Tibial artery (tissue), 4 donors: ENCODE measurements at regions not wholly inside any gene's neighbourhood (a gene's known extent, or its start where the extent isn't known, plus 50 kb on each side); places are given as distances from the start of the nearest gene placed in this dataset.

Experiments
- DNase-seq, 2 donors: peaks; one replicate each; pipeline ENCODE4 v3.0.0-alpha.2; 2019
- H3K27ac ChIP-seq, 2 donors: fragments of 200-600 bp; sonication (generic) in 1 of 2; 1 replicate in 1 of 2; 2 replicates in 1 of 2; pipeline ENCODE4 v1.5.1; 2018 to 2019; ENCODE audit warnings: mild to moderate bottlenecking in 1 of 2
- H3K27me3 ChIP-seq, 2 donors: fragments of 200-600 bp; sonication (generic) in 1 of 2; one replicate each; pipeline versions ENCODE4 v1.5.1 to v1.6.0; 2016 to 2019
- H3K36me3 ChIP-seq, 3 donors: fragments of 200-600 bp; sonication (generic) in 2 of 3; one replicate each; pipeline ENCODE4 v1.5.1; 2016 to 2019; ENCODE audit warnings: mild to moderate bottlenecking in 2 of 3
- H3K4me1 ChIP-seq, 4 donors: fragments of 200-600 bp; sonication (generic) in 2 of 4; 1 replicate in 3 of 4; 2 replicates in 1 of 4; pipeline ENCODE4 v1.5.1; 2016 to 2019
- H3K4me3 ChIP-seq, 2 donors: fragments of 200-600 bp; sonication (generic) in 1 of 2; 1 replicate in 1 of 2; 2 replicates in 1 of 2; pipeline ENCODE4 v1.5.1; 2018 to 2019; ENCODE audit warnings: mild to moderate bottlenecking in 2 of 2
- H3K9me3 ChIP-seq, 3 donors: fragments of 200-600 bp; sonication (generic) in 1 of 3; one replicate each; pipeline ENCODE4 v1.5.1; 2016 to 2019
- intact Hi-C: fragments of 100-400 bp; cut with DNase I; formaldehyde crosslinking; loops from one replicate; pipeline ENCODE4 v1.15.0; 2023; ENCODE audit warnings: low total_unique reads
- TF ChIP-seq, protein P1 (sequence below), 2 experiments: fragments of 200-600 bp in 1 of 2; fragments of 450-650 bp in 1 of 2; IDR thresholded peaks; one replicate each; pipeline ENCODE4 v1.5.1; 2017 to 2019; ENCODE audit warnings: antibody characterized with exemption in 2 of 2, mild to moderate bottlenecking in 1 of 2, moderate library complexity in 1 of 2

DNA sequence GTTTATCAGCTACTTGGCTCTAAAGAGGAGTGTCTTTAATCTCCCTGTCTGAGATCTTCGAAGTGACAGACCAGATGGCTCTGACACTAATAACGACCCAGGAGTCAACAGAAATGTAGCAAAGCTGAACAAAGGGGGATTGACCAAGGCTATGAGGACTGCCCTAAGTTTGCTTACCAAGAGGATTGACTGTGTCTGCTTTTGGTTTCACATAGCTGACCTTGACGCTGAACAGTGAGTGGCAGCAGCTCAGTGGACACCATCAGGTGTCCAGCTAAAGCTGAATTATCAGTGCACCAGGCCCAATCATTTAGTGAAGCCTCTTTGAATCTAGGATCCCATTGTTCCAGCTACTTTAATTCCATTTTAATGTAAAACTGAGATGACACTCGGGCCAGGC is 262.6 kb downstream of the COX7C start:
- intact Hi-C loops: no loop called here
- Histone ChIP-seq H3K36me3 (no peaks in the 10 kb centered on the region), H3K9me3 (no peaks in the 10 kb centered on the region), H3K27ac (no peak overlapping the region), H3K4me3 (no peak overlapping the region), H3K4me1 (peaks cover 0 to 13% (median 5%) of the 10 kb centered on the region in 4 donors), H3K27me3 (no peaks in the 10 kb centered on the region)
- TF ChIP-seq, protein P1, sequence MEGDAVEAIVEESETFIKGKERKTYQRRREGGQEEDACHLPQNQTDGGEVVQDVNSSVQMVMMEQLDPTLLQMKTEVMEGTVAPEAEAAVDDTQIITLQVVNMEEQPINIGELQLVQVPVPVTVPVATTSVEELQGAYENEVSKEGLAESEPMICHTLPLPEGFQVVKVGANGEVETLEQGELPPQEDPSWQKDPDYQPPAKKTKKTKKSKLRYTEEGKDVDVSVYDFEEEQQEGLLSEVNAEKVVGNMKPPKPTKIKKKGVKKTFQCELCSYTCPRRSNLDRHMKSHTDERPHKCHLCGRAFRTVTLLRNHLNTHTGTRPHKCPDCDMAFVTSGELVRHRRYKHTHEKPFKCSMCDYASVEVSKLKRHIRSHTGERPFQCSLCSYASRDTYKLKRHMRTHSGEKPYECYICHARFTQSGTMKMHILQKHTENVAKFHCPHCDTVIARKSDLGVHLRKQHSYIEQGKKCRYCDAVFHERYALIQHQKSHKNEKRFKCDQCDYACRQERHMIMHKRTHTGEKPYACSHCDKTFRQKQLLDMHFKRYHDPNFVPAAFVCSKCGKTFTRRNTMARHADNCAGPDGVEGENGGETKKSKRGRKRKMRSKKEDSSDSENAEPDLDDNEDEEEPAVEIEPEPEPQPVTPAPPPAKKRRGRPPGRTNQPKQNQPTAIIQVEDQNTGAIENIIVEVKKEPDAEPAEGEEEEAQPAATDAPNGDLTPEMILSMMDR (IDR thresholded peaks at IDR 0.05): no peak
- DNase-seq: no peak

DNA sequence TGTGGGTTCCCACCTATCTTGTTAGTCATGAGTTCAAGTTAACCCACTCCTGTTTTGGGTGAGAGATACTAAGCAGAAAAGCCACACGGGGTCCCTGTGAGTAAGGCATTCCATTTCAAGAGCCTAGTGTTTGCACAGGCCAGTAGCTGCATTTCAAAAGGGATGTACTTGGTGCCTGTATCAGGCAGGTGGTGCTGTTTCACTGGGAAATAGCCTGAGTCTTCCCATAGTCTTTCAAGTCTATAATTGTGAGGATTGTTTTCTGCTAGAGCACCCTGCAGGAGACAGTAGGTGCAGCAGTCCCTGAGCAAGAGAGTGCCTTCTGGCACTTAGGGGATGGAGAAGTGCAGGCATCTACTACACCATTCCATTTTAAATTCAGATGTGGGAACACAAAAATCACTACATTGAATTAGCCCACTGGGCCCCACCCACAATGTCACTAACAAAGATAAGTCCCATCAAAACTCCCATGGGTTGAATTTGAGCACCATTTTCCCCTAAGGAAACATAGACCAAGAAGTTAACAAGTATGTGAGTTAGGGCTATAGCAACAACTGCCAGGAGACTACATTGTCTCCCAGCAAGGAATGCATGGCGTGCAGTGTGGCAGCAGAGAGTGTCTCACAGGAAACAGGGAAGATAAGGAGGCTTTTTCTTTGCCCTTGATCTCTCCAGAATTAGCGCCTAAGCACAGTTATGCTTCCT is 263.2 kb downstream of the COX7C start:
- TF ChIP-seq, protein P1 (IDR thresholded peaks at IDR 0.05): peak; percentile 40 to 60
- H3K36me3 ChIP-seq: no peaks in the 10 kb centered on the region
- DNase-seq: no peak
- peaks cover 0 to 13% (median 5%) of the 10 kb centered on the region in 4 donors for H3K4me1 ChIP-seq
- intact Hi-C loops: no loop called here
- no peaks in the 10 kb centered on the region for H3K9me3 ChIP-seq
- no peak overlapping the region for H3K27ac ChIP-seq
- no peak overlapping the region for H3K4me3 ChIP-seq
- no peaks in the 10 kb centered on the region for H3K27me3 ChIP-seq

DNA sequence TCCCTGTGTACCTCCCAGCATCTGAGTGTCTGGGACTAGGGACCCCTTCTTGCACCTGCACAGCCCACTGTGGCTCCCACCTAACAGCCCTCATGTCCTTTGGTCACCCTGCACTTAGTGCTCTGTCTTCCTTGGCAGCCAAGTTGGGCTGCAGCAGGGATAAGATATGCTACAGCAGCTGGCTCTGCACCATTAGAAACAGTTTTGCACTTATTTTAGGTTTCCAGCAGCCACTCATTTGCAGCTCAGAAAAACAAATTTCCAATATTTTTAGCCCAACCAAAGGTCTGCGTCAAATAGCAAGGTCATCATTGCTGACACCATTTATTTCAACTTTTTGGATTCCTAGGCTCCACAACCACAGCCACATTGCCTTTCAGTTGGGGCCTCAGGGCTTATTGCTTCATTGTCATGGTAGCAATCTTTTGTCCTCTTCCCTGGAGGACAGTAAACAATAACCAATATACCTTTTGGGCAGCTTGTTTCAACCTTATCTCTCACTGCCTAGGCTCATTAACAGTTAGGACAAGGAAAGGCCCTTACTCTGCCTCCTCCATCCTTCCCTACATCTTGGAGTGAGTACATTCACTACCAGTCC is 263.9 kb downstream of the COX7C start:
- TF ChIP-seq, protein P1 (IDR thresholded peaks at IDR 0.05): no peak
- Histone ChIP-seq H3K27me3 (no peaks in the 10 kb centered on the region), H3K36me3 (no peaks in the 10 kb centered on the region), H3K27ac (no peak overlapping the region), H3K9me3 (no peaks in the 10 kb centered on the region), H3K4me3 (no peak overlapping the region), H3K4me1 (peaks cover 0 to 13% (median 5%) of the 10 kb centered on the region in 4 donors)
- intact Hi-C loops: no loop called here
- no peak for DNase-seq

DNA sequence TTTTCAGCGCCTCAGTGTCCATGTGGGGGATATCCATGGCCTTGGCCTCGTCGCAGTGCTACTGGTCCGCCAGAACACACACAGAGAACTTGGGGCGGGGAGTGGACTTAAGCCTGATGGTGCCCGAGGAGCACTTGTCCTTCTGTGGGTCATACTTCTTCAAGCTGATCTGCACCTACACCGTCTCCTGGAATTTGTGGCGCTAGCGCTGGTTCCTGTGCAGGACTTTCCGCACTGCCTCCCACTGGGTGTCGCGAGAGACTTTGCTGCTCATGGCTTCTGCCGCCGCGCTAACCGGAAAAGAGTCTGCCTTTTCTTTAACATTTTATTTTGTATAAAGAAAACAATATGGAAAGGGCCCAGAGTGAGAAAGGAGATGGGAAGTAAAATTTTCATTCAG is 266.9 kb downstream of the COX7C start:
- TF ChIP-seq, protein P1 (IDR thresholded peaks at IDR 0.05): no peak
- no peaks in the 10 kb centered on the region for H3K27me3 ChIP-seq
- H3K36me3 ChIP-seq: no peaks in the 10 kb centered on the region
- no peaks in the 10 kb centered on the region for H3K9me3 ChIP-seq
- DNase-seq: no peak
- peaks cover 0 to 13% (median 5%) of the 10 kb centered on the region in 4 donors for H3K4me1 ChIP-seq
- no peak overlapping the region for H3K27ac ChIP-seq
- intact Hi-C loops: no loop called here
- no peak overlapping the region for H3K4me3 ChIP-seq

DNA sequence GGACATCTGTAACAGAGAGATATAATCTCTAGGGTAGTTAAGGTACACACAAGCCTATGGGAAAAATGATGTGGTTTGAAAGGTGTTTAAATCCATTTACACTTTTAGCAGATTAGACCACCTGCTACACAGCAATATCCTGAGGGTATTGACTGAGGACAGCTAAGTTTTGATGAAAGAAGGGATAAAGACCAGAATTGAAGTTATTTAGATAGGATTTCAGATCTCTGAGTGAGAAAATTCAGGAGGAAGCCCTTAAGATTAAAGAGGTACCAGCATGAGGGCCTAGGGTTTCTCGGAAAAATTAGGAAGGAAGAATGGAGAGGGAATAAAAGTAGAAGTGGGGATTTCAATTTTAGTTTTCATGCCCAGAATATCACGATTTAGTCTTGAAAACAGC is 267.3 kb downstream of the COX7C start:
- H3K4me1 ChIP-seq: peaks cover 0 to 13% (median 5%) of the 10 kb centered on the region in 4 donors
- H3K4me3 ChIP-seq: no peak overlapping the region
- intact Hi-C loops: no loop called here
- no peak overlapping the region for H3K27ac ChIP-seq
- no peak for DNase-seq
- H3K36me3 ChIP-seq: no peaks in the 10 kb centered on the region
- TF ChIP-seq, protein P1 (IDR thresholded peaks at IDR 0.05): no peak
- no peaks in the 10 kb centered on the region for H3K27me3 ChIP-seq
- H3K9me3 ChIP-seq: no peaks in the 10 kb centered on the region
